NCI-H69 (cell line): ENCODE measurements at regions not wholly inside any gene's neighbourhood (a gene's known extent, or its start where the extent isn't known, plus 50 kb on each side); places are given as distances from the start of the nearest gene placed in this dataset.

Source experiments
- DNase-seq: peaks from one replicate; lab custom pipeline; 2025; lab: John Stamatoyannopoulos, UW

GRCh38 chr2:611519-611918 is 65.7 kb downstream of the TMEM18 start:
- no peak for DNase-seq

DNA sequence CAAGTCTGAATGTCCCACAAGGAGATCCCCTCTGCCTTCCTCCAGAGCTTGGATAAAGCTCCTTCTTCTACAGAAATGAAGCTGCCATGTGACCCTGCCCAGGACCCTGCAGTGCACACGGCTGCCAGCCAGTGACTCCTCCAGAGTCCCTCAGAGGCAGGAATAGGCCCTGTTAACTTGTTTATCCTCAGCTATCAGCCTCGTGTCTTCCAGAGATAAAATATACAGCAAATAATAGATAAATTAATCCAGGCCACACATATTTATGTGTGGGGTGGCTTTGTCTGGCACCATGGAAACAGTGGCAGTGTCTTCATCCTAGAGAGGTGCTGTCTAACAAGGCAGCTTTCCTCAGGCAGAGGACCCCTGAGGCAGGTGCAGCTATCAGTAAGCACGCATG is 66.7 kb downstream of the TMEM18 start:
- DNase-seq = no peak

- no peak for DNase-seq
Measured at GRCh38 chr2:609881-610280, 67.3 kb downstream of the TMEM18 start.

DNA sequence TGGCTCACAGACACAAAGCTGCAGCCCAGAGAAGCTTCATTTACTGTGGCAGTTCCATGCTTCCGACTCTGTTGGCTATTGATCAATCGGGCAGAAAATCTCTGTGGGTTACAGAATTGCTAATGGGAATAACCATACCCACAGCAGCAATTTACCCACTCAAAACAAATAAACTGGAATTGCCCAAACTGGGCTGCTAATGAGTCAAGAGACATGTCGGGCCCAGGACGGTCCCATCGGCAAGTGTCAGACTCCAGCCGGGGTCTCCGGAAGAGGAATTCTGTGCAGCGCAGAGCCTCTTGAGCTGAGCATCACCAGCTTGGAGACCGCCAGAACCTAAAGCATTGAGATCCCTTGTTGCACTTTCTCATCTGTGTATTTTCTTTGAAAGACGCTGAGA is 67.8 kb downstream of the TMEM18 start:
- DNase-seq = no peak

DNA sequence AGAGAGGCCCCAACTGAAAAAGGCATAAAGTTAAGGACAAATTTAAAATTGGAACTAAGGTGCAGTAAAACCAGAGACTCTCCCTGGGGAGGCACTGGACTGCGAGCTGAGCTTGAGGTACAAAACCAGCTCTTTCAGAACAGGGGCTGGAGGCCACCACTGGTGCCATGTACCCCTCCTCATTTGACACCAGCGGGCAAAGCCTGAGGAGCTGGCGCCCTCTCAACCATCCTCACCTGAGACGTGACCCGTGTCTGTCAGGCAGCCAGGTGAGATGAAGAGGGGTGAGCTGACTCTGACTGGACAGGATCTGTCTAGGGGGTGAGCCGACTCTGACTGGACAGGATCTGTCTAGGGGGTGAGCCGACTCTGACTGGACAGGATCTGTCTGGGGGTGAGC is 68.5 kb downstream of the TMEM18 start:
- no peak for DNase-seq

- DNase-seq = no peak
Measured at GRCh38 chr2:608297-608696, 68.9 kb downstream of the TMEM18 start.

- no peak for DNase-seq
Measured at GRCh38 chr2:607709-608108, 69.5 kb downstream of the TMEM18 start.

DNA sequence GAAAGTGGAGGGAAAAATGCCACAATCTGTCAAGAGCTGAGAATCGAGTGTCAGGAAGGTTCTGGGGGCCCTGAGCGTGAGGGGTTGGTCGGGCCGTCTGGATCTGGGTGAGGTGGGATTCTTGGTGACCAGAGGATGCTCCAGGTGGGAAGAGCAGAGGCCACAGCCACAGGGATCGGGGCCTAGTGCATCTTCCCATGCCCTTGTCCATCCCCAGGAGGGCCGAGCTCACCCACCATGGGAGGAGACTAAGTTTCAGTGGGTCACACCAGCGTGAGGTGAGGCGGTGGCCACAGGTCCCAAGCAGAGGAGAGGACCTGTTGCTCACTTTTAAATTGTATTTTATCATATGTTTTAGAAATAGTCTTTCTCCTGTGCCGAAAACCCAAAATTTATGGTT is 70.0 kb downstream of the TMEM18 start:
- no peak for DNase-seq

GRCh38 chr2:605674-606608 is 71.3 kb downstream of the TMEM18 start:
- no peak for DNase-seq

DNA sequence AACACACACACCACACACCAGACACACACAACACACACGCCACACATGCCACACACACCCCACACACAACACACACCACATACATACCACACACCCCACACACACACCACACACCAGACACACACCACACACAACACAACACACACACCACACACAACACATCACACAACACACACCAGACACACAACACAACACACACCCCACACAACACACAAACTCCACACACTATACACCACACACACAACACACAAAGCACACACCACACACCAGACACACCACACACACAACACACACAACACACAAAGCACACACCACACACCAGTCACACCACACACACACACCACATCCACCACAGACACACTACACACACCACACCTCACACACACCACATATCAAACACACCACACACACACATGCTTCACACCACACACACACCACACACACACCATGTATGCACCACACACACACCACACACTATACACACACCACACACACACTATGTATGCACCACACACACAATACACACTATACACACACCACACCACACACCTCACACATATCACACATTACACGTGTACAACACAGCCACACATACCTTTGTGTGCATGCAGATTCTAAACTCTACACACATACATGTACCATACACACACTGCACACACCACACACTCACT is 72.2 kb downstream of the TMEM18 start:
- no peak for DNase-seq

DNA sequence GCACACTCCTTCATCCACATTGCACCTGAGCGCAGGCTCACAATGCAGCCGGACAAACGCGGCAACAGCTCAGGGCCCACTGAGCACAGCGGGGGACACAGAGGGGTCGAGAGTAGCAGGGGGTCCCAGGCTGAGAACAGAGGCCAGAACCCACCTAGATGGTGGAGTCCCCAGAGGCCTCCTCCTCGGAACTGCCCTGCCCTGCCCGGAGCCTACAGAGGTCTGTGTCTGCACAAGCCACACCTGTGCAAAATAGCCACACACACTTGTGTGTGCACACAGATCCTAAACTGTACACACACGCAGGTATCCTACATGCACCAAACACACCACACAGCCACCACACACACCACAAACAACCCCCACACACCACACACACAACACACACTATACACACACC is 72.8 kb downstream of the TMEM18 start:
- no peak for DNase-seq

DNA sequence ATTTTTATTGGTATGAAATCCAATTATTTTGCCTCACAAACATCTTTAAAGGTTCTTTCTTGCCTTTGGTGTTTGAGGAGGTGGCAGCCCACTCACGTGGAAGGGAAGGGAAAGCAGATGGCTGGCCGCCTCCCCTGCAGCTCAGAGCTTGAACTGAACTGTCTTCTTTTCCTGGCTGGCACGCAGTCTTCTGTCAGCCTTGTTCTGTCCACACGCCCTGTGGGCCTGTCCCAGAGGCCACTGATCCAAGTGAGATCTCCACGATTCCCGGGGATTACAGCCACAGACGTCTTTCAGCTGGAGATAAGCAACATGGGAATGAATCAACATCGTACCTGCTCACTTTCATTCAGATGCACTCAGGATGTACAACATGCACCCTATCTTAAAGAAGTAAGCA is 73.3 kb downstream of the TMEM18 start:
- DNase-seq = no peak

- no peak for DNase-seq
Measured at GRCh38 chr2:603427-603826, 73.8 kb downstream of the TMEM18 start.

DNA sequence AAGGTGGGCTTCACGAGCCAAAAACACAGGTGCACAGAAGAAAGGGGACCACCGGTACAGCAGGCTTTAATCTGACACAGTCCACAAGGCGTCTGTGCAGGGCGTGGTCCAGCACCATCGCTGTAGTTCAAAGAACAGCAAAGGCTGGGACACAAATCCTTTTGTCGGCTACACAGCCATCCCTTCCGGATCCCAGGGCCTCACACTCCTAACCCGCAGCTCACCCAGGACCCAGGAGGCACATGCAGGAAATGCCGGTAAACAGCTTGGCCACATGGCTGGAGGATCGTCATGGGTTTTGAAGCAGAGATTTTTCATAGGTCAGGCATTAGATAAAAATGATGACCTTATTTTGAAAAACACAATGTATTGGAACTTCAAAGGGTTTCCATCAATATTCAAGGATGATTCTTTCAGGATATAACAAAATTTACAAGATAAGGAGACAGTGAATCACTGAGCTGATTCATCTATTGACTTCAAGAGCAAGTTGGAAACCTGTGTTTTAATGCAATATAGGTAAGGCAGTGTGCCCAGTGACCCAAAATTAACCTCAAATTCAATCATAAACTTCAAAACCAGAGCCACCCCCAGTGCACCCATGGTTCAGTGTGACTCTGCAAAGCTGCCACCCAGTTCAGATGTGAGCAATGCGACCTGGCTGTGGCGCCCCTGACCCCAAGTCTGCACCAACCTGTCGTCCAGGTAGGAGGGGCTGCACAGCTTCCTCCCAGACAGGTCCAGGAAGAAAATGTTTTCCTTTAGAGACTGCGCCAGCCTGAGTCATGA is 74.4 kb downstream of the TMEM18 start:
- no peak for DNase-seq

GRCh38 chr2:601806-602455 is 75.3 kb downstream of the TMEM18 start:
- DNase-seq = no peak

DNA sequence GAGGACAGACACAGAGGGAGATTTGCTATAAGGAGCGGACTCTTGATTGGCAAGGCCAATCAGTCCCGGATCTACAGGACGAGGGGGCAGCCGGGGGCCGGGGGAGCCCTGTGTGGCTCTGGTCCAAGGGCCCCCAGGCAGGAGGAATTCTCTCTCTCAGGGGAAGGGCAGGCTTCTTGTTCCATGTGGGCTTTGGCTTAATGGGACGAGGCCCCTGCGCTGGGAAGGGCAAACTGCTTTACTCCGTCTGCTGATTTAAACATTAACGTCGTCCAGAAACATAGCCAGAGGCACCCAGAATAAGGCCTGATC is 75.9 kb downstream of the TMEM18 start:
- DNase-seq = no peak

- DNase-seq = no peak
Measured at GRCh38 chr2:600542-601386, 76.4 kb downstream of the TMEM18 start.

DNA sequence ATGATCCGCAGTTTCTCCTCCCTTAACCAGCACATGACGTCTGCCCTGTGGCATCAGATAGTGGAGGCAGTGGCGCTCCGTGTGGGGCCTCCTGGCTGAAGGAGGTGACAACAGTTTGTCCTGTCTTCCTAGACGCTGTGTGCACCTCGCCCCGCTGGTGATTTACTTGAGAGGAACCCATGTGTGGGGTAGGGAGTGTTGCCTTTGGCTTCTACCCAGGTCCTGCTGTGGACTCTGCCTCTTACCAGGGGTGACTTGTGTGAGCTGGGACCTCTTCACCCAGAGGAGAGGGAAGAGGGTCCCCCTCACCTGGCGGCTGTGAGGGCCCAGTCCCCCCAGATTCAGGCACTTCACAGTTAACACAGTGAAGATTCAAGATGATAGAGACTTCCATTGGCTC is 77.6 kb downstream of the TMEM18 start:
- DNase-seq = no peak

DNA sequence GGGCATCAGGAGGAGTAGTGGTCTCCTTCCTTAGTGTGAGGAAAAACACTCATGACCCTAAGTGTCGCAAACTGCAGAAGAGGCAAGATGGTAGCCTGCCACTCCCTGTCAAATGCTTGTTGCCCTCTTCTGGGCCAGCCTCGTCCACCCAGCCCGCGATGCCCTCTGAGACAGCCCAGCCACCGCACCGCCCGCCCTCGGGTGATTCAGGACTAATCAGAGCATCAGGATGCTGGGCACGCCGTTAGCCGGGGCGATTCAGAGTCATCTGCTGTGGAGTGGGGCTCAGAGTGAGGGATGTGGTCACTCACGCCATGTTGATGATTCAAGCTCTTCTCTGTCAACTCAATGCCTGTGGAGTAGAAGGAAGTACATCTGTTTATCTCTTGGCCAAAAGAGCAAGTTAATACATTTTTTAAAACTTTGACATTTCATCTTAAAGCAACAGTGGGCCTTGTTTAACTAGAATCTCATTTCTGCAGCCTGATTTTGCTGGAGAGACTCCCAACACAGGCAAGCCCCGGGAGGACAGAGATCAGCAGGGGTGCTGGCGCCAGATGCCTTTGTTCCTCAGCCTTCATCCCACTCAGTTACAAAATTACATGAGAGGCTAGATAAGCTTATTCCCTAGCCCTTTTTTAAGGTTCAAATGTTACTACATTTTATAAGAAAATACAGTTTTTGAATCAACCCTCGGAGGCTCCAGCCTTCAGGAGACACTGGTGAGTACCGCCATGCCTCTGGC is 79.0 kb downstream of the TMEM18 start:
- no peak for DNase-seq

GRCh38 chr2:595831-596592 is 81.2 kb downstream of the TMEM18 start:
- no peak for DNase-seq
